Thyroid gland (tissue), 4 donors: ENCODE measurements at regions not wholly inside any gene's neighbourhood (a gene's known extent, or its start where the extent isn't known, plus 50 kb on each side); places are given as distances from the start of the nearest gene placed in this dataset.

Source experiments
- CTCF ChIP-seq, 6 experiments: fragments of 200-600 bp in 3 of 6; fragments of 450-650 bp in 3 of 6; sonication (generic) in 3 of 6; IDR thresholded peaks; one replicate each; pipeline ENCODE4 v1.5.1; 2016 to 2019; ENCODE audit warnings: antibody characterized with exemption in 6 of 6, mild to moderate bottlenecking in 2 of 6, inconsistent platforms in 1 of 6, moderate library complexity in 1 of 6
- POLR2A ChIP-seq, 2 donors: fragments of 450-650 bp; IDR thresholded peaks; one replicate each; pipeline ENCODE4 v1.6.1; 2017; ENCODE audit warnings: antibody characterized with exemption in 2 of 2, mild to moderate bottlenecking in 2 of 2, moderate library complexity in 1 of 2

- TF ChIP-seq CTCF (IDR thresholded peaks at IDR 0.05) (no peak), POLR2A (IDR thresholded peaks at IDR 0.05) (no peak)
These were observed 54.9 kb upstream of the CISTR start for GRCh38 chr12:53806721-53807120.
